Astrocyte (in vitro differentiated cells and primary cell): ENCODE measurements at regions not wholly inside any gene's neighbourhood (a gene's known extent, or its start where the extent isn't known, plus 50 kb on each side); places are given as distances from the start of the nearest gene placed in this dataset.
"Not testable (repeated sequence)": the region's sequence is repeated elsewhere in the genome, so short reads cannot be mapped to it uniquely, and the experiment has no call there.

Experiments used
- CTCF ChIP-seq: IDR thresholded peaks from 2 replicates; pipeline ENCODE4 v1.5.1; 2011; ENCODE audit warnings: low read depth, mild to moderate bottlenecking, inconsistent platforms, low read length, moderate library complexity; ENCODE audit not compliant: insufficient read depth
- EZH2 ChIP-seq: IDR thresholded peaks from 2 replicates; pipeline ENCODE4 v1.6.1; 2012; ENCODE audit warnings: mild to moderate bottlenecking, low read length, inconsistent platforms; ENCODE audit not compliant: insufficient read depth

DNA sequence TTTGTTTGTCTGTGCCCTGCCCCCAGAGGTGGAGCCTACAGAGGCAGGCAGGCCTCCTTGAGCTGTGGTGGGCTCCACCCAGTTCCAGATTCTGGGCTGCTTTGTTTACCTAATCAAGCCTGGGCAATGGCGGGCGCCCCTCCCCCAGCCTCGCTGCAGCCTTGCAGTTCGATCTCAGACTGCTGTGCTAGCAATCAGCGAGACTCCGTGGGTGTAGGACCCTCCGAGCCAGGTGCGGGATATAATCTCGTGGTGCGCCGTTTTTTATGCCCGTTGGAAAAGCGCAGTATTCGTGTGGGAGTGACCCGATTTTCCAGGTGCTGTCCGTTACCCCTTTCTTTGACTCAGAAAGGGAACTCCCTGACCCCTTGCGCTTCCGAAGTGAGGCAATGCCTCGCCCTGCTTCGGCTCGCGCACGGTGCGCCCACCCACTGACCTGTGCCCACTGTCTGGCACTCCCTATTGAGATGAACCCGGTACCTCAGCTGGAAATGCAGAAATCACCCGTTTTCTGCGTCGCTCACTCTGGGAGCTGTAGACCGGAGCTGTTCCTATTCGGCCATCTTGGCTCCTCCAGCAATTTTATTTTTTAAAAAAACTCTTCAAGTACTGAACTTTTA, 958.5 kb upstream of the SEMA6A start:
- not testable (repeated sequence) for TF ChIP-seq CTCF, EZH2
